Stomach (tissue), 4 donors: ENCODE measurements at regions not wholly inside any gene's neighbourhood (a gene's known extent, or its start where the extent isn't known, plus 50 kb on each side); places are given as distances from the start of the nearest gene placed in this dataset.

Source experiments
- EP300 ChIP-seq: sonication (generic); formaldehyde crosslinking; IDR thresholded peaks from one replicate; pipeline ENCODE4 v1.6.1; 2017; ENCODE audit warnings: antibody characterized with exemption
- POLR2A ChIP-seq, 4 donors: fragments of 450-650 bp; IDR thresholded peaks; one replicate each; pipeline ENCODE4 v1.6.1; 2016; ENCODE audit warnings: antibody characterized with exemption in 4 of 4, control low read depth in 2 of 4, mild to moderate bottlenecking in 1 of 4, moderate library complexity in 1 of 4
- POLR2AphosphoS5 ChIP-seq, 3 donors: sonication (generic); formaldehyde crosslinking; IDR thresholded peaks; one replicate each; pipeline ENCODE4 v1.6.1; 2016; ENCODE audit warnings: antibody characterized with exemption in 3 of 3
- TF ChIP-seq, protein P1 (sequence below), 7 experiments: fragments of 450-650 bp in 4 of 7; fragments of 200-600 bp in 3 of 7; sonication (generic) in 3 of 7; IDR thresholded peaks; one replicate each; pipeline ENCODE4 v1.5.1; 2016 to 2019; ENCODE audit warnings: antibody characterized with exemption in 7 of 7, control low read depth in 2 of 7, mild to moderate bottlenecking in 1 of 7

DNA sequence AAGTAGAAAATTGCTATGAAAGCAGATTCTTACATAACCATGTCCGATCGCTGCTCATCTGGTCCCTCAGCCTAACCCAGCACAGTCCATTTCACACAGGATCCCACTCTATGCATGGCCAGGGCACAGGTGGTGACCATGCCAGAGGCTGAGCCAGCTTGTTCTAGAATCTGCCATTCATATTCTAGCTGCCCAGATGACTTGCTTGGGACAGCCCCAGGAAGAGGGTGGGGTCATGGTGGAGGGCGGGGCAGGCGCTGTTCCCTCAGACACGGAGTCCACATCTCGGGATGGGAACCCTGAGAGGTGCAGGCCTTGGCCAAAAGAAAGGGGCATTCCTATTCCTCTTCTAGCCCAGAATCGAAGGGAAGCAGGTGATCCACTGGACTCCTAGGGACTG is 275.2 kb upstream of the IRX2 start:
- TF ChIP-seq, protein P1, sequence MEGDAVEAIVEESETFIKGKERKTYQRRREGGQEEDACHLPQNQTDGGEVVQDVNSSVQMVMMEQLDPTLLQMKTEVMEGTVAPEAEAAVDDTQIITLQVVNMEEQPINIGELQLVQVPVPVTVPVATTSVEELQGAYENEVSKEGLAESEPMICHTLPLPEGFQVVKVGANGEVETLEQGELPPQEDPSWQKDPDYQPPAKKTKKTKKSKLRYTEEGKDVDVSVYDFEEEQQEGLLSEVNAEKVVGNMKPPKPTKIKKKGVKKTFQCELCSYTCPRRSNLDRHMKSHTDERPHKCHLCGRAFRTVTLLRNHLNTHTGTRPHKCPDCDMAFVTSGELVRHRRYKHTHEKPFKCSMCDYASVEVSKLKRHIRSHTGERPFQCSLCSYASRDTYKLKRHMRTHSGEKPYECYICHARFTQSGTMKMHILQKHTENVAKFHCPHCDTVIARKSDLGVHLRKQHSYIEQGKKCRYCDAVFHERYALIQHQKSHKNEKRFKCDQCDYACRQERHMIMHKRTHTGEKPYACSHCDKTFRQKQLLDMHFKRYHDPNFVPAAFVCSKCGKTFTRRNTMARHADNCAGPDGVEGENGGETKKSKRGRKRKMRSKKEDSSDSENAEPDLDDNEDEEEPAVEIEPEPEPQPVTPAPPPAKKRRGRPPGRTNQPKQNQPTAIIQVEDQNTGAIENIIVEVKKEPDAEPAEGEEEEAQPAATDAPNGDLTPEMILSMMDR (IDR thresholded peaks at IDR 0.05), result no peak
- TF ChIP-seq POLR2AphosphoS5 (IDR thresholded peaks at IDR 0.05) (no peak), EP300 (no peak), POLR2A (IDR thresholded peaks at IDR 0.05) (no peak)
